ENCODE measurements at regions not wholly inside any gene's neighbourhood (a gene's known extent, or its start where the extent isn't known, plus 50 kb on each side); places are given as distances from the start of the nearest gene placed in this dataset.

GRCh38 chr10:45553155-45553554 is 119.4 kb downstream of the ZFAND4 start:
- Mint-ChIP-seq H3K9me3 (ENCODE audit: unreplicated experiment) (no peaks in the 10 kb centered on the region), H3K27ac (ENCODE audit: low read depth, unreplicated experiment) (no peak overlapping the region), H3K4me1 (ENCODE audit: insufficient read depth, unreplicated experiment) (peaks cover 7% of the 10 kb centered on the region), H3K27me3 (ENCODE audit: insufficient read depth, unreplicated experiment) (no peaks in the 10 kb centered on the region), H3K36me3 (ENCODE audit: insufficient read depth, unreplicated experiment) (no peaks in the 10 kb centered on the region), H3K4me3 (ENCODE audit: unreplicated experiment) (no peak overlapping the region)
- intact Hi-C loops (cut with micrococcal nuclease) = no loop called here
- no TSS peak for BruUV-seq (replicated peaks)
- ChIA-PET POLR2A (interaction anchor here (1.0 kb wide), 2 partner anchors 39 to 41 kb away, joined by 3 to 4 read pairs; no protein-coding TSS in a partner anchor), CTCF (no interaction called here)
- TF ChIP-seq CTCF (IDR thresholded peaks at IDR 0.05; ENCODE audit: unreplicated experiment) = no peak
- DNase-seq (ENCODE audit: unreplicated experiment) = no peak

GRCh38 chr10:45552476-45552875 is 120.1 kb downstream of the ZFAND4 start:
- Mint-ChIP-seq H3K4me1 (ENCODE audit: insufficient read depth, unreplicated experiment) (peaks cover 7% of the 10 kb centered on the region), H3K27me3 (ENCODE audit: insufficient read depth, unreplicated experiment) (no peaks in the 10 kb centered on the region), H3K36me3 (ENCODE audit: insufficient read depth, unreplicated experiment) (no peaks in the 10 kb centered on the region), H3K9me3 (ENCODE audit: unreplicated experiment) (no peaks in the 10 kb centered on the region), H3K4me3 (ENCODE audit: unreplicated experiment) (no peak overlapping the region), H3K27ac (ENCODE audit: low read depth, unreplicated experiment) (no peak overlapping the region)
- TF ChIP-seq CTCF (IDR thresholded peaks at IDR 0.05; ENCODE audit: unreplicated experiment) = no peak
- BruUV-seq (replicated peaks) = no TSS peak
- intact Hi-C loops (cut with micrococcal nuclease) = no loop called here
- no peak for DNase-seq (ENCODE audit: unreplicated experiment)
- POLR2A ChIA-PET = interaction anchor here (0.9 to 1.0 kb wide), 2 partner anchors 42 to 43 kb away, joined by 3 read pairs; no protein-coding TSS in a partner anchor
- CTCF ChIA-PET = no interaction called here

- no peak for TF ChIP-seq CTCF (IDR thresholded peaks at IDR 0.05; ENCODE audit: unreplicated experiment)
- ChIA-PET CTCF (interaction anchor here (0.6 kb wide), 1 partner anchor 70 kb away, joined by 4 read pairs; no protein-coding TSS in a partner anchor), POLR2A (no interaction called here)
- Mint-ChIP-seq H3K27me3 (ENCODE audit: insufficient read depth, unreplicated experiment) (no peaks in the 10 kb centered on the region), H3K36me3 (ENCODE audit: insufficient read depth, unreplicated experiment) (no peaks in the 10 kb centered on the region), H3K4me3 (ENCODE audit: unreplicated experiment) (no peak overlapping the region), H3K4me1 (ENCODE audit: insufficient read depth, unreplicated experiment) (peaks cover 7% of the 10 kb centered on the region), H3K27ac (ENCODE audit: low read depth, unreplicated experiment) (no peak overlapping the region), H3K9me3 (ENCODE audit: unreplicated experiment) (no peaks in the 10 kb centered on the region)
- BruUV-seq (replicated peaks) = no TSS peak
- intact Hi-C loops (cut with micrococcal nuclease) = no loop called here
- DNase-seq (ENCODE audit: unreplicated experiment) = no peak
Observed at GRCh38 chr10:45550903-45551786, 121.4 kb downstream of the ZFAND4 start.

GRCh38 chr10:45548068-45548467 is 124.5 kb downstream of the ZFAND4 start:
- intact Hi-C loops (cut with micrococcal nuclease) = no loop called here
- H3K36me3 Mint-ChIP-seq (ENCODE audit: insufficient read depth, unreplicated experiment) = no peaks in the 10 kb centered on the region
- no peaks in the 10 kb centered on the region for H3K4me1 Mint-ChIP-seq (ENCODE audit: insufficient read depth, unreplicated experiment)
- no peak overlapping the region for H3K4me3 Mint-ChIP-seq (ENCODE audit: unreplicated experiment)
- no TSS peak for BruUV-seq (replicated peaks)
- H3K9me3 Mint-ChIP-seq (ENCODE audit: unreplicated experiment) = no peaks in the 10 kb centered on the region
- ChIA-PET CTCF (no interaction called here), POLR2A (no interaction called here)
- TF ChIP-seq CTCF (IDR thresholded peaks at IDR 0.05; ENCODE audit: unreplicated experiment) = no peak
- no peak overlapping the region for H3K27ac Mint-ChIP-seq (ENCODE audit: low read depth, unreplicated experiment)
- no peaks in the 10 kb centered on the region for H3K27me3 Mint-ChIP-seq (ENCODE audit: insufficient read depth, unreplicated experiment)
- DNase-seq (ENCODE audit: unreplicated experiment) = no peak
